AG20443 (cell line): ENCODE measurements at regions not wholly inside any gene's neighbourhood (a gene's known extent, or its start where the extent isn't known, plus 50 kb on each side); places are given as distances from the start of the nearest gene placed in this dataset.

ENCODE experiments used
- DNase-seq: peaks from one replicate; pipeline ENCODE4 v3.0.0; 2012; ENCODE audit warnings: low spot score, mixed read lengths

- no peak for DNase-seq
Observed at GRCh38 chr12:58139894-58140293, 198.5 kb downstream of the ATP23 start.

- DNase-seq = no peak
Observed at GRCh38 chr12:58140395-58140794, 199.0 kb downstream of the ATP23 start.

DNA sequence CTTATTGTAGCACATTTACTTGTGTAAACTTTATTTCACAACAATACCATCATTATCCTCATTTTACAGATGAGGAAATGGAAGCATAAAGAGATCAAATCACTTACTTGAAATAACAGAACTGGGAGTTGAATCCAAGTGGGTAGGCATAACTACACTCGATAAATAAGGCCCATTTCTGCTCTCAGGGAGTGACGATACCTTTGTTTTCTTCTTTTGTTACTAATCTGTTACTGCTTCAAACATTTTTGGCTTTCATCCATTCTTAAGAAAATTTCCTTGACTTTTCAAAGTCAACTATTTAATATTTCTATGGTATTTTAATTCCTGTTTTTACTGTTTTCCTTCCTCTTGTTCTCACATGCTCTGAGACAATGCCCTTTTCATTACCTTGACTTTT lies 201.6 kb downstream of the ATP23 start:
- DNase-seq = no peak

DNA sequence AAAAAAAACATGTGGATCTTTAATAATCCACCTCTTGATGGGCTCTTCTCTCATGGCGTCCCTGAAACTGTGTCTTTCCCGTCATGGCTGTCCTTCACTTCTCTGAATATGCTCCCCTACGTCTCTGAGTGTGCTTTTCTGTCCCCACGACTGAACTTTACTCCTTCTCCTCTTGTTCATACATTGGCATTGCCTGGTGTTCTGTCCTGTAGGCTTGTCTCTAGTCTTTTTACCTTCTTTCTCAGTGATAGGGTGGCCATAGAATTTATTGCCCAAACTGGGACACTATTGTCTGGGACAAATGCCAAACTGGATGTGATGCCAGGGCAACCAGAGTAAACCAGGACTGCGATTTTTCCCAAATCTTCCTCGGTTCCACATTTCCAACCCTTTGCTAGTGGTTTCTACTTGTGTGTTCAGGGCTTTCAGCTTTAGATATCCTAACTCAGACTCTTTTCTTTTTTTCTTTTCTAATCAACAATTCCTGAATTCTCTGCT lies 202.2 kb downstream of the ATP23 start:
- no peak for DNase-seq

GRCh38 chr12:58148405-58148804 lies 207.0 kb downstream of the ATP23 start:
- peak; percentile 17 for DNase-seq

- no peak for DNase-seq
Observed at GRCh38 chr12:58148976-58149375, 207.6 kb downstream of the ATP23 start.

DNA sequence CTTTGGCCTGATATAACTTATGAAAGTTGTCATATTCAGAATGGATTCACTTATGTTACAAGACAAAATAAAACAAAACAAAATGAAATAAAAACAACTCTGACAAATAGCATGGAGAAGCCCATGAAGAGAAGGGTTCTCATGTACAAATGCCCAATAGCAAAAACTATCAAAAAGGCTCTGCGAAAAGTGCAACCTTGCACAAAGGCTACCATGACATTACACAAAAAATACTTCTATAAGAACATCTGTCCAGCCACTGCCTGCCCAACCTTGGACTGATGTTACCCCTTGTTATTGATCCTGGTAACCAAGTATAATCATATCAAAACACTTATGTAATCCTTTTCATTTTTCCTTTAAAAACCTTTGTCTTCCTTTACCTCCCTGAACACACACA lies 213.0 kb downstream of the ATP23 start:
- no peak for DNase-seq

GRCh38 chr12:58156697-58157096 lies 215.3 kb downstream of the ATP23 start:
- DNase-seq = no peak

- DNase-seq = no peak
Observed at GRCh38 chr12:58159941-58160340, 218.6 kb downstream of the ATP23 start.

DNA sequence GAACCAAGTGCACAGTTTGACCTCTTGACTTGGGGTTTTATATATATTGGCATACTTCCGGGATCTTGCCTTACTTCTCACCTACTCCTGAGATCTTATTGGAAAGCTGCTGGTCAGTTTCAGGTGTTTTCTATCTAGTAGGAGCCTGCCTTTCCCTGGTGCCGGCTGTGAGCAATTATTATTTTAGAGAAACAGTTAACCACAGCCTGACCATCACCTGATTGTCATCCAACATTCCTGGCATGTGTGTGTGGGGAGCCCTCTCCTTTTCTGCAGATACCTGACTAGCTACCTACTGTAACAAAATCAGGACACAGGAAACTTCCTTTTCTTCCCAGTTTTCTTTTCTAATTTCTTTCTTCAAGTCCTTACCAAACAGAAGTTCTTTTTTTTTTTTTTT lies 220.4 kb downstream of the ATP23 start:
- DNase-seq = no peak

GRCh38 chr12:58163021-58163420 lies 221.7 kb downstream of the ATP23 start:
- DNase-seq = no peak

GRCh38 chr12:58166643-58167042 lies 225.3 kb downstream of the ATP23 start:
- no peak for DNase-seq

DNA sequence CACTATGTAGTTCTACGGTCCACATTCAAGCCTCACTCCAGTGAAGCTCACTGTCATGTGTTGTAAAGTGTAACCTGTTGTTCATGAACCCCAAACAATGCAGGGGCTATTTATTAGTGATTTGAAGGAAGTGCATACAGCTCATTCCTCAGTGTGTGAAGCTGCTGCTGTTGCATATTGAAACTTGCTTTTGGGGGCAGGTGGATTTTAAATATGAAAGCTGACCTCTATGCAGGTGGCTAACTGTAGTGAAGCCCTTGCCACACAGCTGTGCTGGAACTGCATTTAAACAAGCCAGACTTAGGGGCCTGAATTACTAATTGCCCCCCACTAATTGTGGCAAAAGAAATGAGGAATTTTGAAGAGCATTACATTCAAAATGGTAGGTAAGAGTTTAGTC lies 226.3 kb downstream of the ATP23 start:
- DNase-seq = no peak

DNA sequence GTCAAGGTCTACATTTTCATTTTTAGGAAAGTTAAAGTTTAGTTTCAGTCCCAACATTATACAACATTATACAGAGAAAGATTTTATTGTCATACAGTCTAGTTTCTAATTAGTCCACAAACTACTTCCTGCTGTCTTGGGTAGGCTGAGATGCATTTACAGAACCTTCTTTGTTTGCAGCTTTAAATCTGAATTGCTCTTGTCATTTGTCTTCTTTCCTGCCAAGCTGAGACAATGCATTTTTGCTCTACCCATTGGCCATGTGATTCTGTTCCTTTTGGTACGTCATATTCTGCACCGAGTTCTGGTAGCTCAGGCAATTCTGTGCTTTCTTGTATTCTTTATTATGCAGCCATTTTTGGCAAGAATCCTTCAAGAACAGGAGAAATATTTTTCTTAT lies 228.5 kb downstream of the ATP23 start:
- DNase-seq = no peak

DNA sequence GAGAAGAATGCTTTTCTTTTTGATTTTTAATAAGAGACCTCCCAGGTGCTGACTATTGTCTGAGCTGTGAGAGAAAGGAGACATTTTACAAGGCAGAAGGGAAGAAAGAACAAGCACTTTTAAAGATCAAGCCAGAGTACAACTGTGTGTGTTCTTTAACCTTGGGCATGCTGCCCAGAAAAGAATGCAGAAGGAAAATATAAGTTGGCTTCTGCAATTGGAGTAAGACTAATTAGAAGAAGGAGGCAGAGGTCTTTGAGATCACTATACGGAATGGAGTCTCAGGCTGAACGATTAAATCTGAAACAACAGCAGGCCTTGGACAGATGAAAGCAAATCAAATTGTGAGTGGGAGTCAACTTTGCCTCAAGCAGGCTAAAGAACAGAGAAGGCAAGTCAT lies 230.5 kb downstream of the ATP23 start:
- DNase-seq = no peak

- no peak for DNase-seq
Observed at GRCh38 chr12:58172433-58173073, 231.2 kb downstream of the ATP23 start.

DNA sequence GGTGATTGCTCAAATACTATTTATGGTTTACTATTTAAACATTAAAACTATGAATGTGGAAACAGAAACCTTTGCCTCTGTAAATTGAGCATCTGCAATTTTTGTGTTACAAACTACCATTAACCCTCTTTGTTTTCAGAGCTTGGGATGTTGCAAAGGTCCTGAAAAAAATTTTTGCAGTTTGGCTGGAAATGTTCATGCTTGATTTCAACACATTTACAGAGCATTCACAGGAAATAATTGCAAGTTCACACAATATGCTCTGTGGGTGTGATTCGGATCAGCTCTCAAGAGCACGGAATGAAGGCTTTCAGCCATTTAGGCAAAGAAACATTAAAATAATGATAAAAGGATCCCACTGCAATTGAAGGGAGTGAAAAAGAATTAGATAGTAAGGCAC lies 232.9 kb downstream of the ATP23 start:
- DNase-seq = no peak

DNA sequence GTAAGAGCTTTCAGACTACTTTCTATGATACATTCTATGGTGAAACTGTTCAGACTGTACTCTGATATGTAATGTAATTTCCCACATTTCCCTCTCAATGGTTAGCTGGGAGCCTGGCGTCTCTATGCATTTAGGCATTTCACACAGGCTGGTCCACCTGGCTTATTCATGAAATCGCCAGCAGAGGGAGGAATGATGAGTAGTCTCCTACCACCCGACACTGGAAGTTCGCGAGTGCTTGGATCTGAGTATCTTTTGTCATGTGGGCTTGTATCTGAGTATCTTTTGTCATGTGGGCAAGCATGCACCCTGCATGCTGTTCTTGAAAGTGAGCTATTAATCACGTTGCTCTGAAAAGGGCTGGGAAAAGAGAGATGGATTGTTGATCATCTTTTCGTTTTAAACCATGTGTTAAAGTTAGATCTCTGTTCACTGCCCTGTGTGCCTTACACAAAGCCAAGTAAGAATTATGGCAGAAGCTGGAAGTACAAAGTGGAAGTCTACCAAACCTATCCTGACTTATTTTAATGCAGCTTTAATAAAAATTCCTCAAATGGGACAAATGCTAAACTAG lies 235.0 kb downstream of the ATP23 start:
- peak; percentile 38 for DNase-seq

DNA sequence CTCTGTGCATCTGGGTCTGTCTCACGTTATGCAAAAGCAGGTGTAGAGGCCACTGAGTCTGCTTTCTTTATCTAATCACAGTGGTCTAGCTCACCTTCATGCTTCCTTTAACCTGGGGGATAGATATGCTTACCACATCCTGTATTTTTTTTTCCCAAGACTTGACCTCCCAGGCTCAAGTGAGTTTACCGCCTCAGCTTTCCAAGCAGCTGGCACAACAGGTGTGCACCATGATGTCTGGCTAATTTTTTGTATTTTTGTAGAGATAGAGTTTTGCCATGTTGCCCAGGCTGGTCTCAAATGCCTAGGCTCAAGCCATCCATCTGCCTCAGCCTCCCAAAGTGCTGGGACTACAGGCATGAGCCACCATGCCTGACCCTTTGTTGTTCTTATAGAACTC lies 236.0 kb downstream of the ATP23 start:
- DNase-seq = no peak

GRCh38 chr12:58184212-58184611 lies 242.8 kb downstream of the ATP23 start:
- DNase-seq = no peak

DNA sequence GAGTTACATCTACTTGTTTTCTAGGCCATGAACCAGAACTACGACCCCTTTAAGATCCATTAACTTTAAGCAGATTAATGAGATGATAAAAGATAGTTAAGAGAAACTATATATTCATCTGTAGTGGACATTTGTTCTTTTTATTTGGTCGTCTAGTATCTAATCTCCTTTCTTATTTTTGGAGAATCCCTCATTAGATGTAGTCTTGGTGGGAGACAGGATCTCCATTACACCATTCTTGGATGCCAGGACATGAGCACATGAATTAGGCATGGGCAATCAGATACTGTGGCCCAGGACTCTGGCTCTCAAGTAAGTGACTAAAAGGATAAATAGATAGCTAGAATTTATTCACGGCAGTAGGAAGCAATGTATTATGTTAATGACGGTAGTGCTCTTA lies 245.0 kb downstream of the ATP23 start:
- no peak for DNase-seq

DNA sequence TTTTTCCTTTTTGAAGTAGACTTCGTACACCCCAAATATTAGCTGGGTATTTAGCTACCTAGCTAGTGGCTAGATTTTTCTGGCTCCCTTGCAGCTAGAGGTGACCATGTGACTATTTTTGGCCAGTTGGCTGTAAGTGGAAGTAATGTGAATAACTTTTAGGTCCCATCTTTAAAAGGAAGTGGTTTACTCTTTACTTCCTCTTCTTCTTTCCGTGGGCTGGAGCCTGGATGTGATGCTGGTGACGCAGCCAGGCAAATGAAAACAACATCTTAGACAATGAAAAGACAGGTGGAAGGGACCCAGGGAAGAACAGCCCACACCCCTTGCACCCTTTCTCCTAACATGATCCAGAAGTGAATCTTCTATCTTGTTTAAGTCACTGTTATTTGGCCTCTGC lies 245.5 kb downstream of the ATP23 start:
- no peak for DNase-seq

GRCh38 chr12:58189030-58189429 lies 247.7 kb downstream of the ATP23 start:
- DNase-seq = no peak

- DNase-seq = no peak
Observed at GRCh38 chr12:58189893-58190292, 248.5 kb downstream of the ATP23 start.
